Large intestine (tissue), 3 donors: ENCODE measurements at regions not wholly inside any gene's neighbourhood (a gene's known extent, or its start where the extent isn't known, plus 50 kb on each side); places are given as distances from the start of the nearest gene placed in this dataset.
"Not testable (repeated sequence)": the region's sequence is repeated elsewhere in the genome, so short reads cannot be mapped to it uniquely, and the experiment has no call there.

Experiments
- DNase-seq, 2 donors: peaks; one replicate each; pipeline versions ENCODE4 v3.0.0 to v3.0.0-alpha.2; 2013
- H3K27ac ChIP-seq: one replicate; pipeline ENCODE4 v1.5.1; 2013; ENCODE audit warnings: low read length
- H3K27me3 ChIP-seq: 2 replicates; pipeline ENCODE4 v1.6.1; 2013; ENCODE audit warnings: low read length; ENCODE audit not compliant: control insufficient read depth, insufficient read depth
- H3K36me3 ChIP-seq: 2 replicates; pipeline ENCODE4 v1.6.1; 2013; ENCODE audit warnings: low read length; ENCODE audit not compliant: control insufficient read depth, insufficient read depth
- H3K4me1 ChIP-seq: one replicate; pipeline ENCODE4 v1.6.1; 2013; ENCODE audit warnings: low read length; ENCODE audit not compliant: control insufficient read depth, insufficient read depth
- H3K4me3 ChIP-seq: one replicate; pipeline ENCODE4 v1.5.1; 2013; ENCODE audit warnings: low read length
- H3K9me3 ChIP-seq: one replicate; pipeline ENCODE4 v1.6.1; 2013; ENCODE audit warnings: mild to moderate bottlenecking, low read depth, low read length, moderate library complexity; ENCODE audit not compliant: control insufficient read depth
- WGBS: methylation state at CpG from one replicate; pipeline ENCODE4 v1.1.5; 2013; ENCODE audit warnings: low lambda C conversion rate; ENCODE audit not compliant: insufficient coverage; 5-methylcytosine and 5-hydroxymethylcytosine counted together

GRCh38 chr17:20683651-20684229 lies 104.2 kb downstream of the CDRT15L2 start:
- not testable (repeated sequence) for H3K9me3 ChIP-seq, H3K27me3 ChIP-seq, H3K4me1 ChIP-seq, DNase-seq, H3K4me3 ChIP-seq, H3K36me3 ChIP-seq, H3K27ac ChIP-seq
- no CpG with 5 or more reads among the region's 4 CpGs for WGBS

- H3K9me3 ChIP-seq, H3K4me1 ChIP-seq, DNase-seq, H3K27ac ChIP-seq, H3K27me3 ChIP-seq, H3K36me3 ChIP-seq, H3K4me3 ChIP-seq: not testable (repeated sequence)
- no CpG with 5 or more reads among the region's 32 CpGs for WGBS
Observed at GRCh38 chr17:20684975-20685374, 105.5 kb downstream of the CDRT15L2 start.

GRCh38 chr17:20687584-20687983 lies 108.1 kb downstream of the CDRT15L2 start:
- not testable (repeated sequence) for H3K4me1 ChIP-seq, H3K36me3 ChIP-seq, DNase-seq, H3K27me3 ChIP-seq, H3K27ac ChIP-seq, H3K4me3 ChIP-seq, H3K9me3 ChIP-seq
- no CpG with 5 or more reads among the region's 2 CpGs for WGBS

- H3K4me3 ChIP-seq, H3K9me3 ChIP-seq, H3K27ac ChIP-seq, H3K27me3 ChIP-seq, H3K36me3 ChIP-seq, H3K4me1 ChIP-seq: not testable (repeated sequence)
- no CpG with 5 or more reads among the region's 10 CpGs for WGBS
- peak in 1 of 2 donors; percentile 31 for DNase-seq
Observed at GRCh38 chr17:20689170-20689749, 109.7 kb downstream of the CDRT15L2 start.

- not testable (repeated sequence) for H3K36me3 ChIP-seq, H3K27me3 ChIP-seq, H3K9me3 ChIP-seq, H3K27ac ChIP-seq, DNase-seq, H3K4me3 ChIP-seq, H3K4me1 ChIP-seq
- WGBS: no CpG with 5 or more reads among the region's 1 CpG
Observed at GRCh38 chr17:20692706-20693105, 113.2 kb downstream of the CDRT15L2 start.

- WGBS: 88% methylated on average over 1 of the region's 1 CpG
- not testable (repeated sequence) for H3K27ac ChIP-seq, DNase-seq, H3K36me3 ChIP-seq, H3K27me3 ChIP-seq, H3K9me3 ChIP-seq, H3K4me1 ChIP-seq, H3K4me3 ChIP-seq
Observed at GRCh38 chr17:20695871-20696270, 116.3 kb downstream of the CDRT15L2 start.

- not testable (repeated sequence) for H3K4me1 ChIP-seq, H3K27ac ChIP-seq, H3K36me3 ChIP-seq, H3K4me3 ChIP-seq, H3K27me3 ChIP-seq, H3K9me3 ChIP-seq
- WGBS: no CpG with 5 or more reads among the region's 8 CpGs
- DNase-seq: peak in 1 of 2 donors; percentile 24
Observed at GRCh38 chr17:20698463-20699206, 119.1 kb downstream of the CDRT15L2 start.

- H3K4me3 ChIP-seq, H3K27me3 ChIP-seq, H3K27ac ChIP-seq, H3K9me3 ChIP-seq, DNase-seq, H3K36me3 ChIP-seq, H3K4me1 ChIP-seq: not testable (repeated sequence)
- no CpG with 5 or more reads among the region's 5 CpGs for WGBS
Observed at GRCh38 chr17:20700528-20700927, 121.0 kb downstream of the CDRT15L2 start.

- H3K9me3 ChIP-seq, H3K27me3 ChIP-seq, H3K27ac ChIP-seq, H3K4me3 ChIP-seq, H3K4me1 ChIP-seq, DNase-seq, H3K36me3 ChIP-seq: not testable (repeated sequence)
- no CpG with 5 or more reads among the region's 5 CpGs for WGBS
Observed at GRCh38 chr17:20701366-20701765, 121.8 kb downstream of the CDRT15L2 start.

- no peaks in the 10 kb centered on the region for H3K27me3 ChIP-seq
- no peaks in the 10 kb centered on the region for H3K36me3 ChIP-seq
- no peaks in the 10 kb centered on the region for H3K9me3 ChIP-seq
- DNase-seq: no peak
- H3K4me1 ChIP-seq: no peaks in the 10 kb centered on the region
- no peak overlapping the region for H3K4me3 ChIP-seq
- no CpG with 5 or more reads among the region's 4 CpGs for WGBS
- no peak overlapping the region for H3K27ac ChIP-seq
Observed at GRCh38 chr17:20702692-20703091, 123.2 kb downstream of the CDRT15L2 start.

GRCh38 chr17:20703781-20704180 lies 124.3 kb downstream of the CDRT15L2 start:
- H3K27ac ChIP-seq: no peak overlapping the region
- no peak overlapping the region for H3K4me3 ChIP-seq
- H3K4me1 ChIP-seq: no peaks in the 10 kb centered on the region
- H3K27me3 ChIP-seq: no peaks in the 10 kb centered on the region
- no peaks in the 10 kb centered on the region for H3K9me3 ChIP-seq
- H3K36me3 ChIP-seq: no peaks in the 10 kb centered on the region
- no peak for DNase-seq
- WGBS: no CpG with 5 or more reads among the region's 1 CpG
